GM18868 (cell line): ENCODE measurements at regions not wholly inside any gene's neighbourhood (a gene's known extent, or its start where the extent isn't known, plus 50 kb on each side); places are given as distances from the start of the nearest gene placed in this dataset.

Experiments used
- ATAC-seq: cut with Tn5 transposase; IDR thresholded peaks from one replicate; pipeline ENCODE4 v1.9.1; 2021; ENCODE audit warnings: mild to moderate bottlenecking, moderate library complexity; ENCODE audit not compliant: unreplicated experiment

DNA sequence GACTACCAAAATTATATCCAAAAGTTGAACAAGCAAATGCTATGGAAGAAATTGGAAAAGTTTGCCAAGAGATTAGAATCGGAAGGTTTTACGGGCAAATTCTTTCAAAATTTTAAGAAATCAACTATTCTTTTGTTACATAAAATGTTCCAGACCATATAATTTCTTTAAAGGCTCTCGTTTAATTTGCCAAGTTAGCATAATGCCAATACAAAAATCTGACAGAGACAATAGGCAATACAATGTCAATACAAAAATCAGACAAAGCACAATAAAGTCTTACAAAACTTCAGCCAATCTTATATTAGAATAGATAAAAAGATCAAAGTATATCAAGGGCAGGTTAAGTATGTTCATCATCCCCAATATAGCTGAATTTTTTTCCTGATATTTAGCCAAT is 224.2 kb downstream of the BCL11A start:
- no peak for ATAC-seq

DNA sequence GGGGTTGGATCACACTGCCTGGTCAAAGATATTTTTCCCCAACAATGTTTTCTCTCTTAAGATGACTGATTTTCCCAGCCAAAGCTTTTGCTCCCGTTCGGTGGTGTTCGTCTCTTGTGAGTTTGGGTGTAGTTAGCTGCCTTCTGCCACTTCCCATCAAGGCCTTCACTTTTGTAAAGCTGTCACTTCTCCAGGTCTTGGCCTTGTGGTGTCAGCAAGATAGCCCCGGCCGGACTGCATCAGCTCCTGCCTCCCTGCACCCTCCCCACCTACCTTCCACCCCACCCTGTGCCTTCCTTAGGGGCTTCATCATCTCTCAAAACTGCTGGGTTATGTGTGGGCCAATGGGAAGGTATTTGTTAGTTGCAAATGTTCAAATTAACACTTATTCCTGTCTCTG is 228.9 kb downstream of the BCL11A start:
- no peak for ATAC-seq

DNA sequence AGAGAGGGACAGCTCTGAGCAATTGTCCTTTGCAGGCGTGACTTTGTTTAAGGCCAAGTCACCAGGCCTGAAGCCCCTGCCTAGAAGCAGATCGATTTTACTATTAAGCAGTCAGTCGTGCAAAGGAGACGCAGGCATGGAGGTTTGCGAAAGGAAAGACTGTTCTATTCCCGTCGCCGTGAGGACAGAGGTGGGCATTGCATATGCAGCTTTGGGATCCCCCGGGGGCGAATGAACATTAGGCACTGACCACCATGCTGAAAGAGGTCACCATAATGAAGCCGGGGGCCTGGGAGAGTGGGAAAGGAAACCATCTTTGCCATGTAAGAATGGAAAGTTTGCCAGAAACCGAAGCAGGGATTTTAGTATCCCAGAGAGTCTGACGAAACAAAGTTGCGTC is 231.6 kb downstream of the BCL11A start:
- no peak for ATAC-seq

DNA sequence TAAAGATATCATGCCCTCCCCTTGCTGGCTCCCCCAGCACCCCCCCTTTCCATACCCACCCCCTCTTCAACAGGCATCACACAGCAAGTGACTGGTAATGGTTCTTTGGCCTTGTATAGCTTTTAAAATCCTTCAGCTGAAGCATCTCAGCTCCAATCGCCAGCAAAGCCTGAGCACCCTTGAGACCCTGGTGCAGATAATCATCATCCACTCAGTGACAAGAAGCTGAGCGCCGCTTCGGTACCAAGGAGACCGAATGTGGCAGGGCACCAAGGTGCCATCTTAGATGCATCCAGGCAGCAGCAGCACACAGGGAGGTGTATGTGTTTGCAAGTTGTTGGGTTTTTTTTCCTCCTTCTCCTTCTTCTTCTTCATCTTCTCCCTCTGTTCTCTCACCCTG is 232.7 kb downstream of the BCL11A start:
- no peak for ATAC-seq

DNA sequence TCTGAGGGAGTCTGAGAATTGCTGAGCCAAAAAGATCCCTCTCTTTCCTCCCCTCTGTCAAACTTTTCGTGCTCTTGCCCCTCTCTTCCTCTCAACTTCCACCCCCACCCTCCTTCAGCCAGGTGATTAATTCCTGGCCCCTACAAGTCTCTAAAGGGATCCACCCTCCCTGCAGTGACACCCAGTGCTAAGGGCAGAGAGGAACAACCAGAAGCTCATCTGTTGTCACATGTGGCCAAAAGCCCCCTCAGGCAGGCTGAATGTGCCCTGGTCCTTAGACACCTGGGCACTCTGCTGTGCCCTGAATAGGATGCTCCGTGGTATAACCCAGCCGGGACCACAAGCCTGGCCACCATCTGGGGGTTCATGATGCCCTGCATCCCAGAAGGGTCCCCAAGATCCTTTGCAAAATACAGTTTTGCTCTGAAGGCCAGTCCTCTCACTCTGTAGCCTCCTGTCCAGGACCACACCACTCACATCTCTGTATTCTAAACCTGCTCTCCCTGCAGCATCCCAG is 234.4 kb downstream of the BCL11A start:
- no peak for ATAC-seq

DNA sequence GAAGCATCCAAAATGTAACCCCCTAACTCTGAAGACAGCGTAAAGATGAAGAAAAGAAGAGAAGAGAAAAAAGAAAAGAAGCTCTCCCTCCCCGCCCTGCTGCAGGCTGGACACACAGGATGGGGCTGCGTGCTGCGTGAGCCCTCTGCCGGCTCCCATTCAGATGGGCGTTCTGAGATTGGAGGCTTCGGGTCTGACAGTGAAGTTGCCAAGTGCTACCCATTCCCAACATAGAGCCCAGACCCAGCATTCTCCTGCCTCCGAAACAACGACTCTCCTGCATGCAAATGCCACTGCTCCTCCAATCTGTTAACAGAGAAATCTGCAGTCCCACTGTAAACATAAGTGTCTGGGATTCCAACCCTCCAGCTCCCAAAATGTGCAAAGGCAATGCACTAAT is 234.9 kb downstream of the BCL11A start:
- ATAC-seq: no peak

DNA sequence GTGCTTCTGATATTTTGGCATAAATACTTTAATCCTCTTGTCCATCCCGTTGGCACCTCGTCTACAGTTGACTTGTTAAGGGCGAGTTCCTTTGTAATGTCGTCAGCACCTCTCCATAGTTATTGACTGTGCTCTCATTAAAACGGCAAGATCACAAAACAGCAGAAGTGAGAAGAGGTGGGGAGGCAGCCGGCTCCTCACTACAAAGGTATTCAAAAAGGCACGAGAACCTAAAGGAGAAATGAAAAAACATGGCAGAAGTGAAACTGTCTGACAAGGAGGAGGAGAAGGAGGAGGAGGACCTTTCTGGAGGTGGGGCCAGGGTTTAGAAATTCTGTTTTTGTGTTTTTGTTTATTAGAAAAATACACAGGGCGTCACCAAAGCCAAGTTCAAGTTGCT is 235.6 kb downstream of the BCL11A start:
- peak; percentile 86 for ATAC-seq

DNA sequence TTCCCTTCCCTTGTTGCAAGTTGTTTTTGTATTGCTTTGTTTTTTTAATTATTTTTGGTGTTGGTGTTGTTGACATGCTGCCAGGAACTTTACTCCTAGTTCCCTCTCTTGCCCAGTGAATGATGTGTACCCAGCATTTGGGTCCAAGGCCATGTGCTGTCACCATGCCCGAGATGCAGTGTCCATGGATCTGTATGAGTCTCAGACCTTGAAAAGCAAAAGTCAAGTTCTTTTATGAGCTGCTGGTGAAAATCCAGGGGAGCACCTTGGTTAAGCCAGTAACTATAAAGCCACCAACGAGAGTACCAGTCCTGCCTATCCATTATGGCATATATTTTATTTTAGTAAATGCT is 236.4 kb downstream of the BCL11A start:
- ATAC-seq: no peak

DNA sequence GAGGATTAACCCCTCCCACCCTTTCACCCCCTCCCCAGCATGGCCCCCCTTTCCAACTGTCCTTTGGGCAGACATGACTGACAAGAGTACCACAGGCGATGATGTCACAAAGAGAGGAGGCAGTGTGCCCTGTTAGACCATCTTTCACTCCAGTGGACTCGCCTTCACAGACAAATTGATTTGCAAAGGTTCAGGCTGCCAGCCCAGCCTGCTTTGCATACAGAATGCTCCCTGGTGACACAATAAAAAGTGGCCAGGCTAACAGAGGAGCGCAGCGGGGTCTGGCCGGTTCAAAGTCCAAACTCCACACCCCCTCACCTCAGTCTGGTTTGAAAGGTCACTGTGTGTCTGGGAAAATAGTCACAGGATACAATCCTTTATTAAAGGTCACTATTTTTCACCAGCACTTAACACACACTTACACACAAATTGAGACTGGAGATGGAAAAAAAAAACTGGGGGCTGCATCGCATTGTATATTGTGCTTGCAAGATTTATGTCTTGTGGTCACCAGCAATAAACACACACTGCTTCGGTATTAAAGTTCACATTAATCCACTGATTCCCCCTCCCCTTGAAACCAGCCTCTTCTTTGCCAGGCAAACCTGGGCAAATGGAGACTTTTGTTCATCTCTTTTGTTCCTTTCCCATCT is 236.9 kb downstream of the BCL11A start:
- ATAC-seq: no peak

DNA sequence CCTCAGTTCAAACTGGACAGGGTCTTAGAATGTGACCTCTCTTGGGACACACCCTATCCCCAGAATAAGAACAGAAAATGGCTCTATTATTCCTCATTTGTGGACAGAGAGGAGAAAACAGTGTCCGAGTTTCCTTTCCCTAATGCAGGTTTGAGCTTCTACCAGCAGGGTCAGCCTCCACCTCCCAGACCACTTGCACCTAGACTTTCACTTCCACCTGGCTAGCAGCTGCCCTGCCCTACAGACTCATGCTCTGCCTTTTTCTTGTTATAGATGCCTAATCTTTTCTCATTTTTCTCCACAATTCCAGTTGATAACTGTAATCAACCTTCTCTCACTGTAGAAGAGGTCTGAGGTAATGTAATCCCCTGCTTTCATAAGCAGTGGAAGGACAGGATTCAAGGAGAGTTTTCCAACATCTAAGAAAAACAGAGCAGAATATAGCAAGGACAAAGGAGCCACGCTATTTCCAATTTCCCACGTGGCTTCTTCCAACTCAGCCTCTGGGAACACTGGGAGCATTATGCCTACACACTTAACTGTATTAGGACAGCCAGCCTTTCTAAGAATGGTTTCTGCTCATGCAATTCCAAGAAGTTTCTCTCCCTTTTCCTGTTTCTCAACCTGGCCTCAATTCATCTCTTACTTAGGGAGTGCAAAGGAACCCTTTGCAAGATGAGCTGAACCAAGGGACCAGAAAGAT is 239.8 kb downstream of the BCL11A start:
- no peak for ATAC-seq

DNA sequence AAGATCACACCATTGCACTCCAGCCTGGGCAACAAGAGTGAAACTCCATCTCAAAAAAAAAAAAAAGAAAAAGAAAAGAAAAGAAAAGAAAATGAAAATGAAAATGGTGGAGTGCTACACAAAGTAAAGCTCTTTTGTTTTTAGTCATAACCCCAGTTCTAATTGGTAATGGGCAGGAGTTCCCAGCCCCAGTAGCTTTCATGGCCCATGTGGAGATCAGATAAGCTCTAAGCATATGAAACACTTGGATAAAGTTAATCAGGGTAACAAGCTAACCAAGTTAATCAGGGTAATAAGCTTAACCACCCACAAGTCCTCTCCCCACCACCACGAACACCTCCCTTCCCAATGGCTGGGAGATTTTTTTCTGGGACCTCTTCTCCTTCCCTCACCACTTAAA is 240.8 kb downstream of the BCL11A start:
- ATAC-seq: peak; percentile 76

DNA sequence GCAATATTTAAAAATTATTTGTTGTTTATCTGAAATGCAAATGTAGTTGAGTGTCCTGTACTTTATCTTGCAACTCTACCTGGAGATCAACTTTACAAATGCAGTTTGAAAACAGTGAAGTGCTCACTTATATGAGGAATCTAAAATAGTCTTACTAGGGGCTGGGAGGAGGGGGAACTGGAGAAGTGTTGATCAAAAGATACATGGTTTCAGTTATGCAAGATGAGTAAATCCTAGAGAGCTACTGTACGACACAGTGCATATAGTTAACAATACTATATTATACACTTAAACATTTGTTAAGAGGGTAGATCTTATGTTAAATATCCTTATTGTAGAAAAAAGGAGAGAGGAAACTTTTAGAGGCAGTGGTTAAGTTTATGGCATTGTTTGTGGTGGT is 241.9 kb downstream of the BCL11A start:
- peak; percentile 78 for ATAC-seq

DNA sequence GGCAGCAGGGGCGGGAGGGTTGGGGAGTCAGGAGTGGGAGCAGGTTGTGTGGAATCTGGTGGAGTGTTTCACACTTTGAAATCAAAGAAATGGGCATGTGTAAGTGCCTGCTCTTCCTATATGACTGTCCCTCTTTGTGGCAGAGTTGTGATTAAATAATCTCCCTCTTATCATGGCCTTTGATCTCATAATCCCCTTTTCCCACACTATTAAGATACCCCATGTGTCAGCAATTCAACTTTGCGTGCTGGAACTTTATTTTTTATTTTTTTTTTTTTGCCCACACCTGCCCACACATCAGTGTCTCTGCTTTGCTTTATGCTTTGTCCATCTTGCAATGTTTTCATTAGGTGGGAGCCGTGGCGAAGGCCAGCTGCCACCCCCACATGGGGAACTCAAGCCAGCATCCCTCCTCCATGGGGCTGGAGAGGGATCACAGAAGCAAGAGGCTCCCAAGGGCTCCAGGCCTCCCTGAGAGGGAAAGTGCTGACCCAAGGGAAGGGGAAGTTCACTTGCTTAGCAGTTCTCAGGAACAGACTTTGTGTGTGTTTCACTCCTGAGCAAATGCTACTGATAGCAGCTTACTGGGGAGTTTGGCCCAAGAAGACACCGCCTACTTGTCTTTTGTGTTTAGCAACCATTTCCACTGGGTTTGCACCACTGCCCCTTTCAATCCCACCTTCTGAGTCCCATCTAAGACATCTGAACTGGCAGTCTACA is 243.4 kb downstream of the BCL11A start:
- no peak for ATAC-seq

DNA sequence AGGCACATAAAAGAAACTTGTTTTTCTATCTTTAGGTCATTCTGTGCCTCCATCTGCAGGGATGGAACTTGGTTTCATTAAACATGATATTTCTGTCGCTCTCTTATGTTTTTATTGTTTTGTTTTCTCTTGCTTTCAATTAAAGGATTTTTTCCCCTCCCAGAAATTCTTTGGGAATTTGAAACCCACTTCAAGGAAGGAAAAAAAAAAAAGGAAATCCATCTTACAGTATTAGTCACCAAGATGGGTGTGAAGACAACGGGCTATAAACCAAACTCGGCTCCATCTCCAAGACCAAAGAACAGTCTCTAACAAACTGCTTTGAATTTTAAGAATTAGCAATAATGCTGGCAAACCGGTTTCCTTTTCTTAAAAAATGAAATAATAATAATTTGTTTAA is 244.1 kb downstream of the BCL11A start:
- no peak for ATAC-seq

DNA sequence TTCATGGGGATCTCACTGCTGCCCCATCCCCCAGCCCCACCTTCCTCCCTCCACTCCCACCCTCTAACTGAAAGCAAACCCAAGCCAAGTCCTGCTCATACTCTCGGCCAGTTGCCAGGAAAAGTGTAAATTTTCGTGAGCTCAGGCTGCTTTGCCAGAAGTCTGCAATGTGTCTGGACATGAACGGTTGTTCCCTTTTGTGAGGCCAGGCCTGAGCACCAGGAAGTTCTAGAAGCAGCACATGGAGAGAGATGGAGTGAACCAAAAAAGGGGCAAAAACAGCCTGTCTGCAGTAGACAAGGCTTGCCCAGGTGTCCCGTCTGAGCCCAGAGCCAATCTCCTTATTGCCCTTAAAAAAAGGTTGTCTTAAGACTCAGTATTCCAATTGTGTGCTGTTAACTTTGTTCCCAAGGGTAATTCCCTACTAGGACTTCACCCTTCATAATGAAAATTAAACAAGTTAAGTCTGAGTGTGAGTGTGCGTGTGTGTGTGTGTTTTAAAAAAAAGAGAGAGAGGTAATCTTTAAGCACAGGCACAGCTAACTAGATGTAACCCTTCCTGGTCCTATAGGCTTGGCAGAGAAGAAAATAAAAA is 247.1 kb downstream of the BCL11A start:
- no peak for ATAC-seq

DNA sequence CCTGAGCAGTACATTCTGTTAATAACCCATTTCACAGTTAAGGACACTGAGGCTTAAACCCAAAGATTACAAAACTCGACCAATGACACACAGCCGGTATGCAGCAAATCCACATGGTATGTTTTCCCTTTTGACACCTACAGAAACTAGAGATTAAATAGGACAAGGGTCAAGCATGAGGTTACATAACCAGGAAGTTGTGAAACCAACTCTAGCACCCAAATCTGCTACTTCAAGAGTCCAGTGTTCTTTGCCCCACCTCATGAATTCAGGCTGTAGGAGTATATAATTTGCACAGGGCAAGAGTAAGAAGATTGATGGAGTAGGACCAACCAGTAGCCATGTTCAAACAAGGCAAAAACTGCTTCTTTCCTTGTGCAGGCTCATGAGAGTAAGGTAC is 249.8 kb downstream of the BCL11A start:
- no peak for ATAC-seq

DNA sequence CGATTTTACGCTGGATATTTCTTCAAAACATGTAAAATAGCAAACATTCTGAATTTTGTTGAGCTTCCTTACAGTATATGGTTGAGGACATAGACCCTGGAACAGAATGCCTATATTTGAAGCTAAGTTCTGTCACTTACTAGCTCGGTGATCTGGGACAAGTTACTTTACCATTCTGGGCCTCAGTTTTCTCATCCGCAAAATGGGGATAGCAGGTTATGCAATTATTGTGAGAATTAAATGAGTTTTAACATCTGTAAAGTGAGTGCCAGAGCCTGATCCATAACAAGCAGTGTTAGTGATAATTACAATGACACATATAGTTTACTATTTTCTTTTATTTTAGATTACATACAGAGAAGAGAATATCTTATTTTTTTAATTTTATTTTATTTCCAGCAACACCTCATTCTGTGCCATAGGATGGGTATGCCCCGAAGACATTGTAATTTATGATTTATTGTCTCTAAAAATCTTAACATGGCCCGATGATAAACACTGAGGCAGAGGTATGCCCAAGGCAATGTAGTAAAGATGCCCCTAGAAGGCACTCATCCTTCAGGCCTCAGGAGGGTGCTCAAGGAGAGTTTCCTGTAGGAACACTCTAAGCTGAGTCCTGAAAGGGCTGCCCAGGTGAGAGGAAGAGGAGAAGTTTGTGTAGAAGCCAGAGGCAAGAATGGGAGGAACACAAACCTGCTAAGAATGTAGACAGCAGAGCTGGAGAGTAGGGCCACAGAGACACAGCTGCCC is 250.9 kb downstream of the BCL11A start:
- ATAC-seq: no peak

DNA sequence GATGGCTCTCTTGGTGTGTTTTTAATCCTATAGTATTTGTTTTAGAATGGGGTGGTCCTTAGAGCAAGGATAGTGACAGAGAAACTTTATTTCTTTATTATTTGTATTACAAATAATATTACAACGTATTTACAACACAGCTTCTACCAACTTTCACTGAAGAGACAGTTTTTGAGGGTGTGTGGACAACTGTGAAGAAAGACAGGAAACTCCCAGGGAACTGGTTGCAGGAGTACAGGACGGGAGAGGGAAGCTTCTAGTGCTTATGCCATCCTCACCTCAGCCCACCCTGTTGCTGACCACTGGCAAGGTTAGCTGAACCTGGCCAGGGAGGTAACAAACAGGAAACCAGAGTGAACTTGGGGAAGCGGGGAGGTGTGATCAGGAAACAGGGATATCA is 251.7 kb downstream of the BCL11A start:
- ATAC-seq: no peak

DNA sequence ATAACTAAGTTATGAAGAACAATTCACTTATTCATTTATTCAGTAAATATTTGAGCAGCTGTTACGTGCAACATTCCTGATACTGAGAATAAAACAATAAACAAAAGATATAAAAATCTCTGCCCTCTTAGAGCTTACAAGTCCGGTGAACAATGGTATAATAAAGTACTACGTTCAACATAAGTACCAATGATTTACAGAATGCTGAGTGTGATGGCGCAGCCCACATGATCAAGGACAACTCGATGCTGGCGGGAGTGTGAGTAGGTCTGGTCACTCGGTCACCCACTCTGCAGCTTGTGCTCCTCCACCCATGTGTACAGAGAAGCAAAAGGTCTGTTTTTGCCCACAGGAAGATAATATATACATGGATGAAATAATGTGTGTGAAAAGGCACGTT is 254.3 kb downstream of the BCL11A start:
- ATAC-seq: no peak

DNA sequence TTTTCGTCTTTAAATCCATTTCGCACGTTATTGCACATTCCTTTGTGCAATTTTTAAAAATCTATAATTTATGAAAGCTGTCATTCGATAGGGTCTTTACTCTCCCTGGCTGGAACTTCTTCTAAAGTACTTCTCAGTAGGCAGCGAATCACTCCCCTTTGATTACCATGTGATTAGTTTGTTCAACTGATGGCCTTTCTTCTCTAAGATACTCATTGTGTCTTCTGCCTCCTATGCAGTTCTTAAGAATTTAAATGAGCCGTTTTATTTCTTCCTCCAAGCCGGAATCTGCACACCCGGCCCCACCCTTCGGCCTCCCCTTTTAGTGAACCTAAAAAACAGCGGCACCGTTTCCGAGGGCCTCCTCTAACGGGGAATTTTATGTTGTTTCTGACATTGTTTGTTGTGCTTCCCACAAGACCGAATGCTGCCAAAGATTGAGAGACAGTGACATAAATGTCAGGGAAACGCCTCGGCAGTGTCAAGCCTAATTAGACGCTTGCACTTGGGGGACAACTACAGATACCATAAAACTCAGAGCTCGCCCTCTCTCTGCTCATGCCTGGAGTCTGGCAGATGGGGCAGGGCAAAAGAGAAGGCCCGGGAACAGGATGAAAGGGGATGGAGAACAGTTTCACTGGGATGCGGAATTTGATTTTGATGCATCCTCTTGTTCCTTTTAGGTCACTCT is 255.3 kb downstream of the BCL11A start:
- no peak for ATAC-seq
